ENCODE measurements at regions not wholly inside any gene's neighbourhood (a gene's known extent, or its start where the extent isn't known, plus 50 kb on each side); places are given as distances from the start of the nearest gene placed in this dataset.
A peak's percentile ranks its signal among the peaks of the same experiment; 100 is the strongest.

DNA sequence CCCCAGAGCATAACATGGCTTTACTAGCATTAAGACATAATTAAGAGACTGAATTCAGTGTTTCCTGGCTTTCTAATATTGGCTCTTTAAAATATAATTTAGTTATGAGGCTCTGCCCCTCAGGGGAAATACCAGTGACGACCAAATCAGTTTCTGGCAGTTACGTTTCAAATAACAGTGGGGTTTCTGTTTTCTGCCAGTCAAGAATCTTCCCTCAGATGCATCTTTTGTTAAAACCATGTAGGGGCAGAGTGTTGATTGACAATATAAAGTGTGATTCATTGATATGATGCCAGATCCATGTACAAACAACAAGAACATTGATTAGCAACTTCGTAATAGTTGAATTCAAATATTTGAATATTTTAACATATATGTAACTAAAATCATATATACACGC is 1169.7 kb downstream of the DIAPH3 start:
- ChIA-PET POLR2A (no interaction called here), CTCF (ENCODE audit: low intra/inter-chr PET ratio, low total read pairs) (no interaction called here)
- FAIRE-seq (no peak), DNase-seq (ENCODE audit: low spot score) (no peak), ATAC-seq (no peak)
- no peaks in the 10 kb centered on the region for H3K9me3 ChIP-seq (ENCODE audit: low read length)
- WGBS (ENCODE audit: low lambda C conversion rate): 6% methylated on average over 4 of the region's 4 CpGs
- TF ChIP-seq MLX (CRISPR knock-in tag; IDR thresholded peaks at IDR 0.05): no peak
- H3K4me2 ChIP-seq (ENCODE audit: low read depth, low read length): no peak overlapping the region
- H3K27ac ChIP-seq (ENCODE audit: extremely low read length, insufficient read depth, low read length): no peak overlapping the region
- no peaks in the 10 kb centered on the region for H3K4me1 ChIP-seq (ENCODE audit: insufficient read depth, low read length)
- no peaks in the 10 kb centered on the region for H3K27me3 ChIP-seq (ENCODE audit: control insufficient read depth in 1 of 2, insufficient read depth in 2 of 2, low read length in 2 of 2)
- H2AFZ ChIP-seq (ENCODE audit: low read length): no peak overlapping the region
- intact Hi-C loops (cut with micrococcal nuclease; ENCODE audit: unreplicated experiment): no loop called here
- H3K36me3 ChIP-seq (replicated peaks in 1 of 2; ENCODE audit: control insufficient read depth in 1 of 2, insufficient read depth in 2 of 2, low read length in 2 of 2): no peaks in the 10 kb centered on the region
- H3K79me2 ChIP-seq (ENCODE audit: insufficient read depth, low read length): no peaks in the 10 kb centered on the region
- in situ Hi-C loops (cut with HindIII; ENCODE audit: extremely low pct_ligation_motif_present, low pct_unique_long_range_greater_than_20kb): no loop called here
- H4K20me1 ChIP-seq (ENCODE audit: insufficient read depth, low read length): no peaks in the 10 kb centered on the region
- H3K4me3 ChIP-seq (replicated peaks in 1 of 3; ENCODE audit: insufficient read depth in 1 of 3, low read depth in 2 of 3, low read length in 3 of 3): no peak overlapping the region
- H3K9ac ChIP-seq (ENCODE audit: insufficient read depth, low read depth, low read length): no peak overlapping the region
- BruUV-seq (replicated peaks): no TSS peak

GRCh38 chr13:58994777-58995176 is 1169.0 kb downstream of the DIAPH3 start:
- POLR2A ChIA-PET: no interaction called here
- no peak for TF ChIP-seq ZNF33B (CRISPR knock-in tag; IDR thresholded peaks at IDR 0.05)
- TF ChIP-seq, protein P1, sequence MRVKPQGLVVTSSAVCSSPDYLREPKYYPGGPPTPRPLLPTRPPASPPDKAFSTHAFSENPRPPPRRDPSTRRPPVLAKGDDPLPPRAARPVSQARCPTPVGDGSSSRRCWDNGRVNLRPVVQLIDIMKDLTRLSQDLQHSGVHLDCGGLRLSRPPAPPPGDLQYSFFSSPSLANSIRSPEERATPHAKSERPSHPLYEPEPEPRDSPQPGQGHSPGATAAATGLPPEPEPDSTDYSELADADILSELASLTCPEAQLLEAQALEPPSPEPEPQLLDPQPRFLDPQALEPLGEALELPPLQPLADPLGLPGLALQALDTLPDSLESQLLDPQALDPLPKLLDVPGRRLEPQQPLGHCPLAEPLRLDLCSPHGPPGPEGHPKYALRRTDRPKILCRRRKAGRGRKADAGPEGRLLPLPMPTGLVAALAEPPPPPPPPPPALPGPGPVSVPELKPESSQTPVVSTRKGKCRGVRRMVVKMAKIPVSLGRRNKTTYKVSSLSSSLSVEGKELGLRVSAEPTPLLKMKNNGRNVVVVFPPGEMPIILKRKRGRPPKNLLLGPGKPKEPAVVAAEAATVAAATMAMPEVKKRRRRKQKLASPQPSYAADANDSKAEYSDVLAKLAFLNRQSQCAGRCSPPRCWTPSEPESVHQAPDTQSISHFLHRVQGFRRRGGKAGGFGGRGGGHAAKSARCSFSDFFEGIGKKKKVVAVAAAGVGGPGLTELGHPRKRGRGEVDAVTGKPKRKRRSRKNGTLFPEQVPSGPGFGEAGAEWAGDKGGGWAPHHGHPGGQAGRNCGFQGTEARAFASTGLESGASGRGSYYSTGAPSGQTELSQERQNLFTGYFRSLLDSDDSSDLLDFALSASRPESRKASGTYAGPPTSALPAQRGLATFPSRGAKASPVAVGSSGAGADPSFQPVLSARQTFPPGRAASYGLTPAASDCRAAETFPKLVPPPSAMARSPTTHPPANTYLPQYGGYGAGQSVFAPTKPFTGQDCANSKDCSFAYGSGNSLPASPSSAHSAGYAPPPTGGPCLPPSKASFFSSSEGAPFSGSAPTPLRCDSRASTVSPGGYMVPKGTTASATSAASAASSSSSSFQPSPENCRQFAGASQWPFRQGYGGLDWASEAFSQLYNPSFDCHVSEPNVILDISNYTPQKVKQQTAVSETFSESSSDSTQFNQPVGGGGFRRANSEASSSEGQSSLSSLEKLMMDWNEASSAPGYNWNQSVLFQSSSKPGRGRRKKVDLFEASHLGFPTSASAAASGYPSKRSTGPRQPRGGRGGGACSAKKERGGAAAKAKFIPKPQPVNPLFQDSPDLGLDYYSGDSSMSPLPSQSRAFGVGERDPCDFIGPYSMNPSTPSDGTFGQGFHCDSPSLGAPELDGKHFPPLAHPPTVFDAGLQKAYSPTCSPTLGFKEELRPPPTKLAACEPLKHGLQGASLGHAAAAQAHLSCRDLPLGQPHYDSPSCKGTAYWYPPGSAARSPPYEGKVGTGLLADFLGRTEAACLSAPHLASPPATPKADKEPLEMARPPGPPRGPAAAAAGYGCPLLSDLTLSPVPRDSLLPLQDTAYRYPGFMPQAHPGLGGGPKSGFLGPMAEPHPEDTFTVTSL (CRISPR knock-in tag; IDR thresholded peaks at IDR 0.05; ENCODE audit: borderline replicate concordance): no peak
- no peak for TF ChIP-seq LCORL (IDR thresholded peaks at IDR 0.05)
- TF ChIP-seq LCORL (CRISPR knock-in tag; IDR thresholded peaks at IDR 0.05): no peak
- no peak for TF ChIP-seq ZNF629 (CRISPR knock-in tag; conservative IDR thresholded peaks at IDR 0.05)
- TF ChIP-seq STAG1 (CRISPR knock-in tag; IDR thresholded peaks at IDR 0.05): peak; percentile 14; the same call in 1 of the 2 replicates
- no peak for TF ChIP-seq HIVEP1 (CRISPR knock-in tag; IDR thresholded peaks at IDR 0.05)
- TF ChIP-seq, protein P2, sequence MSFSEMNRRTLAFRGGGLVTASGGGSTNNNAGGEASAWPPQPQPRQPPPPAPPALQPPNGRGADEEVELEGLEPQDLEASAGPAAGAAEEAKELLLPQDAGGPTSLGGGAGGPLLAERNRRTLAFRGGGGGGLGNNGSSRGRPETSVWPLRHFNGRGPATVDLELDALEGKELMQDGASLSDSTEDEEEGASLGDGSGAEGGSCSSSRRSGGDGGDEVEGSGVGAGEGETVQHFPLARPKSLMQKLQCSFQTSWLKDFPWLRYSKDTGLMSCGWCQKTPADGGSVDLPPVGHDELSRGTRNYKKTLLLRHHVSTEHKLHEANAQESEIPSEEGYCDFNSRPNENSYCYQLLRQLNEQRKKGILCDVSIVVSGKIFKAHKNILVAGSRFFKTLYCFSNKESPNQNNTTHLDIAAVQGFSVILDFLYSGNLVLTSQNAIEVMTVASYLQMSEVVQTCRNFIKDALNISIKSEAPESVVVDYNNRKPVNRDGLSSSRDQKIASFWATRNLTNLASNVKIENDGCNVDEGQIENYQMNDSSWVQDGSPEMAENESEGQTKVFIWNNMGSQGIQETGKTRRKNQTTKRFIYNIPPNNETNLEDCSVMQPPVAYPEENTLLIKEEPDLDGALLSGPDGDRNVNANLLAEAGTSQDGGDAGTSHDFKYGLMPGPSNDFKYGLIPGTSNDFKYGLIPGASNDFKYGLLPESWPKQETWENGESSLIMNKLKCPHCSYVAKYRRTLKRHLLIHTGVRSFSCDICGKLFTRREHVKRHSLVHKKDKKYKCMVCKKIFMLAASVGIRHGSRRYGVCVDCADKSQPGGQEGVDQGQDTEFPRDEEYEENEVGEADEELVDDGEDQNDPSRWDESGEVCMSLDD (CRISPR knock-in tag; IDR thresholded peaks at IDR 0.05; ENCODE audit: borderline replicate concordance): no peak
- no peaks in the 10 kb centered on the region for H4K20me1 ChIP-seq (ENCODE audit: insufficient read depth, low read length)
- H3K79me2 ChIP-seq (ENCODE audit: insufficient read depth, low read length): no peaks in the 10 kb centered on the region
- no peaks in the 10 kb centered on the region for H3K4me1 ChIP-seq (ENCODE audit: insufficient read depth, low read length)
- ATAC-seq: no peak
- no peaks in the 10 kb centered on the region for H3K27me3 ChIP-seq (ENCODE audit: control insufficient read depth in 1 of 2, insufficient read depth in 2 of 2, low read length in 2 of 2)
- H3K27ac ChIP-seq (ENCODE audit: extremely low read length, insufficient read depth, low read length): no peak overlapping the region
- CTCF ChIA-PET (ENCODE audit: low intra/inter-chr PET ratio, low total read pairs): no interaction called here
- H3K36me3 ChIP-seq (replicated peaks in 1 of 2; ENCODE audit: control insufficient read depth in 1 of 2, insufficient read depth in 2 of 2, low read length in 2 of 2): no peaks in the 10 kb centered on the region
- no peak overlapping the region for H2AFZ ChIP-seq (ENCODE audit: low read length)
- DNase-seq (ENCODE audit: low spot score): no peak
- no TSS peak for BruUV-seq (replicated peaks)
- no peak for FAIRE-seq
- H3K4me2 ChIP-seq (ENCODE audit: low read depth, low read length): no peak overlapping the region
- H3K9me3 ChIP-seq (ENCODE audit: low read length): no peaks in the 10 kb centered on the region
- in situ Hi-C loops (cut with HindIII; ENCODE audit: extremely low pct_ligation_motif_present, low pct_unique_long_range_greater_than_20kb) (no loop called here), intact Hi-C loops (cut with micrococcal nuclease; ENCODE audit: unreplicated experiment) (no loop called here)
- H3K4me3 ChIP-seq (replicated peaks in 1 of 3; ENCODE audit: insufficient read depth in 1 of 3, low read depth in 2 of 3, low read length in 3 of 3): no peak overlapping the region
- no peak overlapping the region for H3K9ac ChIP-seq (ENCODE audit: insufficient read depth, low read depth, low read length)

All from HepG2 (cell line).